Kidney epithelial cell (primary cell): ENCODE measurements at regions not wholly inside any gene's neighbourhood (a gene's known extent, or its start where the extent isn't known, plus 50 kb on each side); places are given as distances from the start of the nearest gene placed in this dataset.

Experiments
- DNase-seq: peaks from one replicate; pipeline ENCODE4 v3.0.0-alpha.2; 2010; ENCODE audit warnings: low read depth
- H3K27me3 ChIP-seq: 2 replicates; pipeline ENCODE4 v1.6.0; 2011; ENCODE audit warnings: low read length; ENCODE audit not compliant: control insufficient read depth, insufficient read depth
- H3K36me3 ChIP-seq: 2 replicates; pipeline ENCODE4 v1.5.1; 2011; ENCODE audit warnings: low read length; ENCODE audit not compliant: control insufficient read depth, insufficient read depth
- H3K4me3 ChIP-seq: 2 replicates; pipeline ENCODE4 v1.5.1; 2011; ENCODE audit warnings: low read depth, mild to moderate bottlenecking, control low read depth, low read length
- TF ChIP-seq, protein P1 (sequence below): IDR thresholded peaks from 2 replicates; pipeline ENCODE4 v1.5.1; 2011; ENCODE audit warnings: mild to moderate bottlenecking, moderate library complexity, low read length, control low read depth, inconsistent platforms; ENCODE audit not compliant: insufficient read depth, poor library complexity, severe bottlenecking

DNA sequence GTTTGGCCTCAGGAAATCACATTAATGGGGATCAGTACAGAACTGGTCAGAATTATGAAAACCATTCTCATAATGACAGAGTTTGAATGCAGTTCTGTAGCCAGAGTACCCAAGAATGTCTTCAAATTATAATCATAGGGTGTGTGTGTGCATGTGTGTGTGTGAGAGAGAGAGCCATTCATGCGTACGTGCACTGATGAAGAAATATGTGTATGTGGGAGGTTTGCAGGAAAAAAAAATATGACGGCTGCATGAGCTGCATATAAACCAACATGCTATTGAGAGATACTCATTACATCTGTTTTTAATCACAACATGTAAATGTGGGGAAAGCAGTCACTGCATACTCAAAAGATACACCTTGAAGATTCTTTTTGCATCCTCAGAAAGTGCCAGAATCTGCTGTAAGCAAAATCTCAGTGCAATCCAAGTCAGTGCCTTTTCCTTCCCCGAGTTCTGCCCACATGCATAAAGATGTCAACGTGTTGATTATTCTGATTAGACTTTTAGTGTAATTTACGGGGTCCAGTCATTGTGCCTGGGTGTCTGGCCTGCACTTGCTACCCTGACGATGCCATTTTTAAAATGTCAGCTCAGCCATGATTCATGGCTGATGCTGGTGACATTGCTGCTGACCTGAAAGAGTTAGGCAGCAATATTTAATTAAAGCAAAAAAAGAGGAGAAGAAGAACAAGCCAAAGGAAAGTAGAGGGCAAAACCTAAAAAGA, 378.7 kb upstream of the ZFHX3 start:
- TF ChIP-seq, protein P1, sequence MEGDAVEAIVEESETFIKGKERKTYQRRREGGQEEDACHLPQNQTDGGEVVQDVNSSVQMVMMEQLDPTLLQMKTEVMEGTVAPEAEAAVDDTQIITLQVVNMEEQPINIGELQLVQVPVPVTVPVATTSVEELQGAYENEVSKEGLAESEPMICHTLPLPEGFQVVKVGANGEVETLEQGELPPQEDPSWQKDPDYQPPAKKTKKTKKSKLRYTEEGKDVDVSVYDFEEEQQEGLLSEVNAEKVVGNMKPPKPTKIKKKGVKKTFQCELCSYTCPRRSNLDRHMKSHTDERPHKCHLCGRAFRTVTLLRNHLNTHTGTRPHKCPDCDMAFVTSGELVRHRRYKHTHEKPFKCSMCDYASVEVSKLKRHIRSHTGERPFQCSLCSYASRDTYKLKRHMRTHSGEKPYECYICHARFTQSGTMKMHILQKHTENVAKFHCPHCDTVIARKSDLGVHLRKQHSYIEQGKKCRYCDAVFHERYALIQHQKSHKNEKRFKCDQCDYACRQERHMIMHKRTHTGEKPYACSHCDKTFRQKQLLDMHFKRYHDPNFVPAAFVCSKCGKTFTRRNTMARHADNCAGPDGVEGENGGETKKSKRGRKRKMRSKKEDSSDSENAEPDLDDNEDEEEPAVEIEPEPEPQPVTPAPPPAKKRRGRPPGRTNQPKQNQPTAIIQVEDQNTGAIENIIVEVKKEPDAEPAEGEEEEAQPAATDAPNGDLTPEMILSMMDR: no peak
- DNase-seq: no peak
- H3K4me3 ChIP-seq: no peak overlapping the region

GRCh38 chr16:73420676-73421075, 372.7 kb upstream of the ZFHX3 start:
- H3K36me3 ChIP-seq: no peaks in the 10 kb centered on the region
- DNase-seq: no peak
- no peak overlapping the region for H3K4me3 ChIP-seq

More for the DNA sequence above, 378.7 kb upstream of the ZFHX3 start:
- Histone ChIP-seq H3K36me3 (no peaks in the 10 kb centered on the region), H3K27me3 (no peaks in the 10 kb centered on the region)

GRCh38 chr16:73420244-73420643, 372.3 kb upstream of the ZFHX3 start:
- no peak overlapping the region for H3K4me3 ChIP-seq

More at GRCh38 chr16:73420676-73421075, 372.7 kb upstream of the ZFHX3 start:
- TF ChIP-seq, protein P1: no peak
- no peaks in the 10 kb centered on the region for H3K27me3 ChIP-seq

GRCh38 chr16:73418691-73419090, 370.8 kb upstream of the ZFHX3 start:
- Histone ChIP-seq H3K27me3 (no peaks in the 10 kb centered on the region), H3K4me3 (no peak overlapping the region), H3K36me3 (no peaks in the 10 kb centered on the region)
- TF ChIP-seq, protein P1: no peak
- no peak for DNase-seq

More at GRCh38 chr16:73420244-73420643, 372.3 kb upstream of the ZFHX3 start:
- Histone ChIP-seq H3K27me3 (no peaks in the 10 kb centered on the region), H3K36me3 (no peaks in the 10 kb centered on the region)
- no peak for DNase-seq
- TF ChIP-seq, protein P1: no peak

DNA sequence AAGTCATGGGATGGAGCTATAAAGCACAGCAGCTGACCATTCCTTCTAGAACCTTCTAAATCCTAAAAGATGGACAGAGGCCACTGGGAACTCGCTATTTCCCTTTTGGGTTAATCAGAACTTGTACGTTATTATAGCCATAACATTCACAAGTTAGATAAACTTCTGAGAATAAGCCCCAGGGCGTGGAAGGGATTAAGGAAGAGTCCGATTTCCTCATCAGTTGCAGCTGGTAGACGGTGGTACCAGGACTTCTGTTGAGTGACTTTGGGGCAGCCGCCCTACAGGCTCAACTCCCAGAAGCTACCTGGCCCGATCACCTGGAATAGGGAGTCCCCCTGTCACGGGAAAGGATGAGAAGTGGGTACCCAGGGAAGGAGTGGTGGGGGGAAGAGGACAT, 370.1 kb upstream of the ZFHX3 start:
- TF ChIP-seq, protein P1: no peak
- no peak for DNase-seq
- Histone ChIP-seq H3K4me3 (no peak overlapping the region), H3K36me3 (no peaks in the 10 kb centered on the region), H3K27me3 (no peaks in the 10 kb centered on the region)

- TF ChIP-seq, protein P1: no peak
- Histone ChIP-seq H3K4me3 (no peak overlapping the region), H3K27me3 (no peaks in the 10 kb centered on the region), H3K36me3 (no peaks in the 10 kb centered on the region)
- DNase-seq: no peak
These were observed 367.4 kb upstream of the ZFHX3 start for GRCh38 chr16:73415286-73415685.
